NCI-H526 (cell line): ENCODE measurements at regions not wholly inside any gene's neighbourhood (a gene's known extent, or its start where the extent isn't known, plus 50 kb on each side); places are given as distances from the start of the nearest gene placed in this dataset.
"Not testable (repeated sequence)": the region's sequence is repeated elsewhere in the genome, so short reads cannot be mapped to it uniquely, and the experiment has no call there.

ENCODE experiments used
- DNase-seq, 2 experiments: peaks; one replicate each; lab custom pipeline; 2025; lab: John Stamatoyannopoulos, UW

DNA sequence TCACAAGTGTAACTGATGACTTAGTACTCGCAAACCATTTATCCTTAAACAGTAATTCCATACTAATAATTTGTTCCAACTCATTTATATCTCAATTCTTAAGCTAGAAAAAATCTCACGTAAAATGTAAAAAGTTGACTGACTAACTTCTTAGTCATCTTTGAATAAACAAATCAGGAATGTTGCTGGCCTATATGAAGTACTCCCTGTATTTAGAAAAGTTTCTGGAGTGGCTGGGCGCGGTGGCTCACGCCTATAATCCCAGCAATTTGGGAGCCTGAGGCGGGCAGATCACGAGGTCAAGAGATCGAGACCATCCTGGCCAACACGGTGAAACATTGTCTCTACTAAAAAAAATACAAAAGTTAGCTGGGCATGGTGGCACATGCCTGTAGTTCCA is 220.6 kb upstream of the FAM240B start:
- DNase-seq: not testable (repeated sequence)

GRCh38 chr9:38938637-38939036 is 218.7 kb upstream of the FAM240B start:
- not testable (repeated sequence) for DNase-seq

DNA sequence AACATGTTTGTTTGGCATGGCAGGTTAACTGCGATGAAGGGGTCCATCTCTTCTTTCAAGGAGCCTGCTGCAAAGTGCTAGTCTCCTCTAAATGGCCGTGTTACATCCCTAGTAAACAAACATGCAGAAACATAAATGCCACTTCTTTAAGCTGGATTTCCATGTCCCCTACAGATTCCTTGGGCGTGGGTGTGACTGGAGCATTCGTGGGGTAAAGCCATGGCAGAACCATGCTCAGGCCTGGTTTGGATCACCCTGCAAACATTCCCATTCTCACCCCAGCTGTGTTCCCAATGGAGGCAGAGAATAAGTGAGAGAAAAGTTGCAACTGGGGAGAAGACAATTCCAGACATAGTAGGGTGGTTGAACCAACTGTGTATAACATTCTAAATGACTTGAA is 208.0 kb upstream of the FAM240B start:
- DNase-seq: not testable (repeated sequence)

GRCh38 chr9:38926565-38926964 is 206.6 kb upstream of the FAM240B start:
- not testable (repeated sequence) for DNase-seq

GRCh38 chr9:38921253-38921652 is 201.3 kb upstream of the FAM240B start:
- DNase-seq: not testable (repeated sequence)

DNA sequence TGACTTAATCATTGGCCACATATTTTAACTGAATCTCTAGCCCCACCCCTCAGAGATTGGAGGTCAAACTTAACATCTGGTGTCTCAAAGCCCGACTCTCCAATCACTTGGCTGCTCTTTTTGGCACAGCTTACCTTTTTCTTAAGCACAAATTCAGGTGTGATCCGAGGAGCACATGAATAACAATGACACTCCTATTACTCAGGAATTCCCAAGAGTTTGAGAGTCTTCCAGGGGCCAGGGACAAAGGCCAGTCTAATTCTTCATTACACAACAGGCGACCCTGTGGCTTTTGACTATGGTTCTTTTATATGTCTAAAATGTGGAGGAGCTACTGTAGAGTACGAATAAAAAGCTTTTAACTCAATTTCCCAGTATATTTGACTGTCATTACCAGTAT is 190.7 kb upstream of the FAM240B start:
- not testable (repeated sequence) for DNase-seq

- not testable (repeated sequence) for DNase-seq
These were observed 184.8 kb upstream of the FAM240B start for GRCh38 chr9:38904719-38905118.

DNA sequence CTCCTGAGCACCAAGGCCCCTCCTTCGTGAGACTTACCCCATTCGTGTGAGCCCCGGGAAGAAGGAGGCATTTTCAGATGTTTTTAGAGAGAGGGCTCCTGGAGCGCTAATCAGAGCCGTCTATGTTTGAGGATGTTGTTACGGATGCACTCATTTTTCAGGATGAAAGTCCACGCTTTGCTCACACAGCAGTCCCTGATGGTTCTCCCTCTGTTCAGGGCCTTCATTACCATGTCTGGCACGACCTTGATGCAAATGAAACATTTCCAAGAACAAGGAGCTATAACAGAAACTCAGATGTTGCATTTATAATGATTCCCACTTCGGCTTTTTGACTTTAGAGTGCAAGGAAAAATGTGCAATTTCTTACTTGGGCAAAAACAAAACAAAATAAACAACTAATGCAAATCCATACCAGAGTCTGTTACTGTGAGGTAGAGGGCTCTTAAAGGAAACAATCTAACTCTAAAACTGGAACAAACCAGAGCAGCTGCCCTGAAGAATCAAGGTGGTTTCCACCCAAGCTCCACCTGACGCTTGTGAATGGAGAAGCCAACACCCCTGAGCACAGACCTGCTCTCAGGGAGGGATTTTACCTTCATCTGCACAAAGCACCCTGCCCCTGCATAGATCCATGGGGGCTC is 181.7 kb upstream of the FAM240B start:
- DNase-seq: not testable (repeated sequence)

- not testable (repeated sequence) for DNase-seq
These were observed 176.5 kb upstream of the FAM240B start for GRCh38 chr9:38896404-38896803.

GRCh38 chr9:38895227-38895626 is 175.3 kb upstream of the FAM240B start:
- not testable (repeated sequence) for DNase-seq

GRCh38 chr9:38892539-38893232 is 172.8 kb upstream of the FAM240B start:
- not testable (repeated sequence) for DNase-seq

GRCh38 chr9:38886076-38886475 is 166.1 kb upstream of the FAM240B start:
- DNase-seq: not testable (repeated sequence)

DNA sequence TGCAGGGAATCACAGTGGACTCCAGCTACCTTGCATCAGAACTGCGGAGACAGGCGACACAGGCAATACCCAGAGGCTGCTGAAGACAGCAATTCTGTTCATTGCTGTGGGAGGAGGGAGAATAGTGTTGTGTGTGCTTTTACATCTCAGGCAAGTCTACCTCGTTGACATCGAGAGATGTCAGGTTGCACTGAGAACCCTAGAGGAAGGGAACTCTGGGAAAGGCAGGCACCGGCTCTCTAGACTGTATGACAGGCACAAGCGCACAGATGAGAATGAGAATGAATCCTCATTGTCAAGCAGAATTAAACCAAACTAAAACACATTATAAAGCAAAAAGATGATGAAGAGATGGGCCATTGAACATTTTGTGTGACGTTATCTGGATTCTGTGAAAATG is 155.7 kb upstream of the FAM240B start:
- DNase-seq: not testable (repeated sequence)

- not testable (repeated sequence) for DNase-seq
These were observed 151.5 kb upstream of the FAM240B start for GRCh38 chr9:38871282-38871940.

DNA sequence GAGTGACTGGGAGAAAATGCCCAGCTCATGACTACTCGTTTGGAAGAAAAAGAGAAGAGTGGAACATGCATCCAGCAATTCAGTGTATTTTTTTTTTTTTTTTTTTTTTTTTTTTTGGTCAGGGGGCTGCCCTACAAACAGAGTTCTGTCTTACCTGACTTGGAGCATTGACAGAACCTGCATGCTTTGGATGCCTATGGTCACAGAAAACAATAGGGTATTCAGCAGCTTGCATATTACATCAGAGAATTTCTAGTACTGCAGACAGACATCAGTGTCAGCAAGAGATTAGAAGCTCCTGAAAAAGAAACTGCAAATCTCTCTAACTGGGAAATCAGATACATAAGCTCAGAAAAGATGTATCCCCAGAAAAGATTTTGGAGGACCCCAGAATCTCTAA is 139.9 kb upstream of the FAM240B start:
- not testable (repeated sequence) for DNase-seq

DNA sequence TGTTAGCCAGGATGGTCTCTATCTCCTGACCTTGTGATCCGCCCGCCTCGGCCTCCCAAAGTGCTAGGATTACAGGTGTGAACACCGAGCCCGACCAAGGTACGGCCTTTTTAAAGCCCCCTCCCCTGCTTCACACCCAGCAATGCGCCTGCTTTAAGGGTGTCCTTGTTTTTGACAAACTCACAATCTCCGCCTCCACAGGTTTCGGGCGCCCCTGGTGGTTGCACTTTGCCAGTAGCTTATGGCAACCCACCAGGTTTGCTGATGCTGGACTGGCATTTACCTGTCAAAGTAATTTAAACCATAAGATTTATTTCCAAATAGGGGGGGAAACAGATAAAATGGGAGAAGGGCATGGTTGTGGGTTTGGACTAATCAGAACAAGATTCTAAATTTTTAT is 129.0 kb upstream of the FAM240B start:
- not testable (repeated sequence) for DNase-seq

GRCh38 chr9:38840213-38840612 is 120.3 kb upstream of the FAM240B start:
- DNase-seq: not testable (repeated sequence)

GRCh38 chr9:38833706-38834105 is 113.8 kb upstream of the FAM240B start:
- DNase-seq: not testable (repeated sequence)

GRCh38 chr9:38813855-38814254 is 93.9 kb upstream of the FAM240B start:
- DNase-seq: not testable (repeated sequence)

DNA sequence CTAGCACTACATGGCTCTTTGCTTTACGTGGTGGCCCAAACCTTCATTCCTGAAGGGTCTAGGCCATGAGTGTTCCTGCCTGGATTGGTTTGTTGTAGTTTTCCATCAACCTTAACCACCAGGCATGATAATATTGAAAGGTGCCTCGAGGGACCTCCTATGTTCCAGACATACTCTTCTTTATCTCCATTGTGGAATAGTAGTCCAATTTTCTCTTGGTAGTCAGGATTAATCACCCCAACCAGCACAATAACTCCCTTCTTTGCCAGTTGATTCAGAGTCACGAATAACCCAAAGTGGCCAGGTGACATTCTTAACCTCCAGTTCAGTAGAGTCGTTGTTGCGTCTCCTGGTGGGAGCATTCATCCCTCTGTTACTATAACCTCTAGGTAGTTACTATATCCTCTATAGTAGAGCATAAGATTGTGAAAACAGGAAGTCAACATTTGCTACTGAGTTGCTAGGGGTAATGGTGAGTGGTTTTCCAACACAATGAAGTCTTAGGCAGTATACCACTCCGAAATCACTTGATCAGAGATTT is 88.1 kb upstream of the FAM240B start:
- not testable (repeated sequence) for DNase-seq

DNA sequence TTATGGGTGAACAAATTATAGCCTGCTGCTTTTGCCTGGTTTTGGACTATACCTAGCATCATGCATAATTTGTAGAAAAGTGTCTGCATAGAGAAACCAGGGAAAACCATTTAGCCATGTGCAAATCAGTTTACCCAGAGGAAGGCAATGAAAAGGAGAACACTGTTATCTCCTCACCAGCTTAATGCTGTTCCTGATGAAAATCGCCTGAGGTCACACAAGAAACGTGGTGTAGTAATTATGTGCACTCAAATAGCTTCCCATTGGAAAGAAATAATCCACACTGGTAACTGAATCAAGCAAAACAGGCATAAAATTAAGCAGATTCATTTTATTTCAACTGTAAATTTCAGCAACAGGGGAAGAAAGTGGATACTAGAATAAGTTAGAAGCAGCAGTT is 51.7 kb upstream of the FAM240B start:
- peak in 1 of 2 experiments; percentile 16 for DNase-seq
